Uterus (tissue), 2 donors: ENCODE measurements at regions not wholly inside any gene's neighbourhood (a gene's known extent, or its start where the extent isn't known, plus 50 kb on each side); places are given as distances from the start of the nearest gene placed in this dataset.

ENCODE experiments used
- POLR2A ChIP-seq, 2 donors: fragments of 450-650 bp; IDR thresholded peaks; one replicate each; pipeline ENCODE4 v1.6.1; 2016; ENCODE audit warnings: antibody characterized with exemption in 2 of 2, mild to moderate bottlenecking in 1 of 2, moderate library complexity in 1 of 2
- TF ChIP-seq, protein P1 (sequence below), 4 experiments: fragments of 200-600 bp in 2 of 4; fragments of 450-650 bp in 2 of 4; sonication (generic) in 2 of 4; IDR thresholded peaks; one replicate each; pipeline ENCODE4 v1.5.1; 2016 to 2019; ENCODE audit warnings: antibody characterized with exemption in 4 of 4, mild to moderate bottlenecking in 2 of 4, moderate library complexity in 1 of 4

DNA sequence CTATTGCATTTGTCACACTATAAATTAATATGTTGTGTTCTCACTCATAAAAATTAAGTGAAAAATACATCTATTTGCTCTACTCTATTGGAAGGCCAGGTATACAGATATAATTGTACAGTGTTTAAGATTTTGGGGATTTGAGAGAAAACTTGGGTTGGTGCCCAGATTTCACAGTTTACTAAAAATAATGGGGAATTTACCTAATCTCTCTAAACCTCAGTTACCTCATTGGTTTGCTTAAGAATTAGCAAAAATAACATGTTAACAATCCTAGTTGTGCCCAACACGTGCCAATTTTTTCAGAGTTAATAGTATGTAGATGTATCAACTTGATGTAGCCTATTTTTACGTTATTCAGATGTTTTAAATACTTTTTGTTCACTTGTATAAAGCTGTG lies 1495.3 kb upstream of the PCDH7 start:
- TF ChIP-seq, protein P1, sequence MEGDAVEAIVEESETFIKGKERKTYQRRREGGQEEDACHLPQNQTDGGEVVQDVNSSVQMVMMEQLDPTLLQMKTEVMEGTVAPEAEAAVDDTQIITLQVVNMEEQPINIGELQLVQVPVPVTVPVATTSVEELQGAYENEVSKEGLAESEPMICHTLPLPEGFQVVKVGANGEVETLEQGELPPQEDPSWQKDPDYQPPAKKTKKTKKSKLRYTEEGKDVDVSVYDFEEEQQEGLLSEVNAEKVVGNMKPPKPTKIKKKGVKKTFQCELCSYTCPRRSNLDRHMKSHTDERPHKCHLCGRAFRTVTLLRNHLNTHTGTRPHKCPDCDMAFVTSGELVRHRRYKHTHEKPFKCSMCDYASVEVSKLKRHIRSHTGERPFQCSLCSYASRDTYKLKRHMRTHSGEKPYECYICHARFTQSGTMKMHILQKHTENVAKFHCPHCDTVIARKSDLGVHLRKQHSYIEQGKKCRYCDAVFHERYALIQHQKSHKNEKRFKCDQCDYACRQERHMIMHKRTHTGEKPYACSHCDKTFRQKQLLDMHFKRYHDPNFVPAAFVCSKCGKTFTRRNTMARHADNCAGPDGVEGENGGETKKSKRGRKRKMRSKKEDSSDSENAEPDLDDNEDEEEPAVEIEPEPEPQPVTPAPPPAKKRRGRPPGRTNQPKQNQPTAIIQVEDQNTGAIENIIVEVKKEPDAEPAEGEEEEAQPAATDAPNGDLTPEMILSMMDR (IDR thresholded peaks at IDR 0.05): no peak
- TF ChIP-seq POLR2A (IDR thresholded peaks at IDR 0.05): no peak
